ENCODE measurements at regions not wholly inside any gene's neighbourhood (a gene's known extent, or its start where the extent isn't known, plus 50 kb on each side); places are given as distances from the start of the nearest gene placed in this dataset.

GRCh38 chr5:92380069-92380770, 997.1 kb upstream of the ARRDC3 start:
- TF ChIP-seq CTCF (IDR thresholded peaks at IDR 0.05; ENCODE audit: poor library complexity, severe bottlenecking) (no peak), EP300 (conservative IDR thresholded peaks at IDR 0.05; ENCODE audit: poor library complexity, severe bottlenecking) (peak; percentile 68), MXI1 (conservative IDR thresholded peaks at IDR 0.05; ENCODE audit: poor library complexity, severe bottlenecking) (no peak), POLR2AphosphoS5 (IDR thresholded peaks at IDR 0.05) (peak; percentile 36), REST (IDR thresholded peaks at IDR 0.05; ENCODE audit: borderline replicate concordance) (no peak), SMC3 (conservative IDR thresholded peaks at IDR 0.05; ENCODE audit: poor library complexity) (no peak), RAD21 (conservative IDR thresholded peaks at IDR 0.05) (no peak), EZH2 (IDR thresholded peaks at IDR 0.05; ENCODE audit: borderline replicate concordance, insufficient read depth, low read length, poor library complexity, severe bottlenecking) (no peak), TAF1 (IDR thresholded peaks at IDR 0.05; ENCODE audit: low read depth) (no peak)
